Stimulated activated naive CD8-positive, alpha-beta T cell treated with anti-CD3 and anti-CD28 coated beads, Interleukin-15, amount 100 ng/mL, for 72 hours (primary cell): ENCODE measurements at regions not wholly inside any gene's neighbourhood (a gene's known extent, or its start where the extent isn't known, plus 50 kb on each side); places are given as distances from the start of the nearest gene placed in this dataset.

Experiments used
- ATAC-seq: fragments of 150-1000 bp; cut with Tn5 transposase; 2 replicates; pipeline ENCODE4 v1.10.0; 2021; ENCODE audit warnings: mild to moderate bottlenecking, moderate library complexity
- DNase-seq, 2 donors: peaks; one replicate each; pipeline ENCODE4 v3.0.0; 2021 to 2022
- H3K27ac Mint-ChIP-seq, 2 donors: one replicate each; pipeline ENCODE4 v1.8.0; 2022; ENCODE audit warnings: mild to moderate bottlenecking in 2 of 2, mixed read lengths in 2 of 2, moderate library complexity in 2 of 2
- H3K27me3 Mint-ChIP-seq: one replicate; pipeline ENCODE4 v1.8.0; 2022; ENCODE audit warnings: mixed read lengths
- H3K4me1 Mint-ChIP-seq: one replicate; pipeline ENCODE4 v1.8.0; 2022; ENCODE audit warnings: mild to moderate bottlenecking, mixed read lengths
- H3K4me3 Mint-ChIP-seq, 2 donors: one replicate each; pipeline ENCODE4 v1.8.0; 2022; ENCODE audit warnings: mild to moderate bottlenecking in 2 of 2, mixed read lengths in 2 of 2, moderate library complexity in 1 of 2
- H3K9me3 Mint-ChIP-seq, 2 donors: one replicate each; pipeline ENCODE4 v1.8.0; 2022; ENCODE audit warnings: mixed read lengths in 2 of 2

DNA sequence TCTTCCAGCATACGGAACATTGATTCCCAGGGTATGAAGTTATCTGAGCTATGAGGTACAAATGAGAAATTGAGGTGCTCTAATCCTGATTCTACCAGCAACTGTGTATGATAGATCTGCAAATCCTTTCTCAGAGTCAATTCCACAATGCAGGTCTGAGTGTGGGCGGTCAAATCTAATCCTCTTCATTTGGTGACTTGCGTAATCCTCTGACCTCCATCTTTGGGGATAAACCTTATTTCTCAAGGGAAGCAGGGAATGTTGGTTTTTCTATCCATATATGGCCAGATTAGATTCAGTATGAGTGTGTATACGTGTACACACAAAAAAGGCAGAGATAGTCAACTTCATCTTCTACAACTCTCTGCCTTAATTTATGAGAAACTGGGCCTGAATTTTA, 348.4 kb upstream of the IL12A start:
- no peaks in the 10 kb centered on the region for H3K27me3 Mint-ChIP-seq
- no peak overlapping the region for H3K27ac Mint-ChIP-seq
- H3K4me1 Mint-ChIP-seq = no peaks in the 10 kb centered on the region
- DNase-seq (no peak), ATAC-seq (no peak)
- H3K9me3 Mint-ChIP-seq = peaks cover 0 to 4% of the 10 kb centered on the region in 2 donors
- no peak overlapping the region for H3K4me3 Mint-ChIP-seq

- H3K4me3 Mint-ChIP-seq = no peak overlapping the region
- no peaks in the 10 kb centered on the region for H3K4me1 Mint-ChIP-seq
- no peaks in the 10 kb centered on the region for H3K27me3 Mint-ChIP-seq
- peaks cover 0 to 4% of the 10 kb centered on the region in 2 donors for H3K9me3 Mint-ChIP-seq
- no peak for ATAC-seq
- no peak overlapping the region for H3K27ac Mint-ChIP-seq
- no peak for DNase-seq
These were observed 345.2 kb upstream of the IL12A start for GRCh38 chr3:159643406-159643805.

GRCh38 chr3:159645874-159646273, 342.8 kb upstream of the IL12A start:
- no peak for DNase-seq
- no peak overlapping the region for H3K27ac Mint-ChIP-seq
- no peak overlapping the region for H3K4me3 Mint-ChIP-seq
- no peak for ATAC-seq
- peaks cover 0 to 4% of the 10 kb centered on the region in 2 donors for H3K9me3 Mint-ChIP-seq
- no peaks in the 10 kb centered on the region for H3K27me3 Mint-ChIP-seq
- no peaks in the 10 kb centered on the region for H3K4me1 Mint-ChIP-seq

GRCh38 chr3:159649951-159650350, 338.7 kb upstream of the IL12A start:
- H3K4me1 Mint-ChIP-seq = no peaks in the 10 kb centered on the region
- H3K27ac Mint-ChIP-seq = no peak overlapping the region
- H3K27me3 Mint-ChIP-seq = no peaks in the 10 kb centered on the region
- ATAC-seq (no peak), DNase-seq (no peak)
- H3K4me3 Mint-ChIP-seq = no peak overlapping the region
- peaks cover 8 to 10% of the 10 kb centered on the region in 2 donors for H3K9me3 Mint-ChIP-seq

DNA sequence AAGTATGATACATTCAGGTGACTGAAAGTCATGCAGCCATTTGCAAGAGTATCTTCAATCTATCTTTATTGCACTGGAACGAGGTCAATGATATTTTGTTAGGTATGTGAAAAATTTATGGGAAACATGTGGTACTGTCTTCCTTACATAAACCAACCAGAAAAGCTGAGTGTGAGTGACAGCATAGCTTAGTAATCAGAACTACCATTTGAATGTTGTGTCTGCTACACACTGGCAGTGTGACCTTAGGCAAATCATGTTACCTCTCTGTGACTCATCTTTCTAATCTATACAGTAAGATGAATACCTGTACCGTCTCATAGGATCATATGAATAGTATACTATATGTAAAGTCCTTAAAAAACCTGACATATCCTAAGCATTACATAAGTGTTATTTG, 337.9 kb upstream of the IL12A start:
- DNase-seq (no peak), ATAC-seq (no peak)
- Mint-ChIP-seq H3K27ac (no peak overlapping the region), H3K4me1 (no peaks in the 10 kb centered on the region), H3K4me3 (no peak overlapping the region), H3K9me3 (peaks cover 8 to 10% of the 10 kb centered on the region in 2 donors), H3K27me3 (no peaks in the 10 kb centered on the region)

DNA sequence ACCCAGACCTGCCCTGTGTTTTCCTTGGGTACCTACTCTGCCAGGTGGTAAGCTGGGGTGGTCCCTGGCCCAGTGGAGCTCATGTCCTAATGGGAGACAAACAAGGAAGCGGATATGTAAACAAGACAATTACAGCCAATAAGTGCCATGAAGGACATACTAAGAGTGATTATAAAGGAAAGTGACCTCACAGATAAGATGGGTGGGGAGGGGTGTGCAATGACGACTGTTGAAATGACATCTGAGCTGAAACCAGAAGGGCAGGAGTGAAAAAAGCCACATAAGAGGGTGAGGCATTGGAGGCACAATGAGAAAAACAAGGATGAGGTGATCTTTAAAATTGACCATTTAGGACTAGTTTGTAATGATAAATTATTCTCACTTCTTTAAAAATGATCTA, 336.2 kb upstream of the IL12A start:
- Mint-ChIP-seq H3K4me3 (no peak overlapping the region), H3K27ac (no peak overlapping the region), H3K4me1 (no peaks in the 10 kb centered on the region), H3K9me3 (peaks cover 8 to 10% of the 10 kb centered on the region in 2 donors), H3K27me3 (no peaks in the 10 kb centered on the region)
- DNase-seq (no peak), ATAC-seq (no peak)

GRCh38 chr3:159654183-159655134, 334.2 kb upstream of the IL12A start:
- Mint-ChIP-seq H3K4me3 (no peak overlapping the region), H3K9me3 (peaks cover 8 to 10% of the 10 kb centered on the region in 2 donors), H3K27ac (no peak overlapping the region), H3K4me1 (no peaks in the 10 kb centered on the region), H3K27me3 (no peaks in the 10 kb centered on the region)
- ATAC-seq = no peak
- no peak for DNase-seq

- Mint-ChIP-seq H3K9me3 (peaks cover 8 to 10% of the 10 kb centered on the region in 2 donors), H3K4me3 (no peak overlapping the region), H3K27me3 (no peaks in the 10 kb centered on the region), H3K4me1 (no peaks in the 10 kb centered on the region), H3K27ac (no peak overlapping the region)
- no peak for DNase-seq
- no peak for ATAC-seq
These were observed 333.4 kb upstream of the IL12A start for GRCh38 chr3:159655202-159655601.

- no peak overlapping the region for H3K4me3 Mint-ChIP-seq
- ATAC-seq (no peak), DNase-seq (no peak)
- no peaks in the 10 kb centered on the region for H3K27me3 Mint-ChIP-seq
- H3K4me1 Mint-ChIP-seq = no peaks in the 10 kb centered on the region
- H3K27ac Mint-ChIP-seq = no peak overlapping the region
- peaks cover 13 to 15% of the 10 kb centered on the region in 2 donors for H3K9me3 Mint-ChIP-seq
These were observed 331.5 kb upstream of the IL12A start for GRCh38 chr3:159657176-159657575.

DNA sequence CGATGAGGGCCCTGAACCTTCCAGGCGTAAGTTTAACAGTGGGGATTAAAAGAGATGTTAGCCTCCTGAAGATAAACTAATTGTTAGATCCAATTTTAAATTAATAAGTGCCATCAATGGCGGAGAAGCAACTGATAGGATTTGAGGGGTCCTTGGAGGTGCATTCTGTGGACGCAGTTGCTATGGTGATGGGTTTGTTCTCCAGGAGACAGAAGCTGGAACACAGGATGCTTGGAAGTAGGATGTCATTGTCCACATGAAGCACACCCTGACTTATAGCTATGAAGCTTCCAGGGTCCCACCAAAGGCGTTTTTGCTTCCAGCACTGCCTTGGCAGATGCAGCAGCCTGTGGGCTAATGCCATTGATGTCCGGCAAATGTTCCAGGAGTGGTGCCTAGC, 331.0 kb upstream of the IL12A start:
- H3K9me3 Mint-ChIP-seq = peaks cover 12 to 15% of the 10 kb centered on the region in 2 donors

DNA sequence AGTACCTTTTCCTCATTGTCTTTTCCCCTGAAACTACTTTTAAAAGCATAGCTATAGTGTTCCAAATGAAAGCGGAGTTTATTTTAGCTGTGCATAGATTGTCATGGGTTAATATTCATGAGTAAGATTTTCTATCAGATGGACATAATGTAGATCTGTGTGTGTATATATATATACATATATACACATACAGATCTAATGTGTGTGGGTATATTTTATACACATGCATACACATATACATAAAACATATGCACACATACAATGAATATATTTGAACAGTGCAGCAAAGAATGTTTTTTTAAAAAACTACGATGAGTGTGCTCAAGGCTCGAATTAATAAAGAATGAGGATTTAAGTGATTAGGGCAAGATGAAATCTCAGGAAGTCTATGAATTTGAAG, 328.3 kb upstream of the IL12A start:
- H3K27me3 Mint-ChIP-seq = no peaks in the 10 kb centered on the region
- H3K27ac Mint-ChIP-seq = no peak overlapping the region
- no peak overlapping the region for H3K4me3 Mint-ChIP-seq
- H3K9me3 Mint-ChIP-seq = peaks cover 8 to 11% of the 10 kb centered on the region in 2 donors
- no peak for ATAC-seq
- H3K4me1 Mint-ChIP-seq = no peaks in the 10 kb centered on the region
- DNase-seq = no peak

More for the DNA sequence above, 331.0 kb upstream of the IL12A start:
- Mint-ChIP-seq H3K27me3 (no peaks in the 10 kb centered on the region), H3K4me3 (no peak overlapping the region), H3K4me1 (no peaks in the 10 kb centered on the region), H3K27ac (no peak overlapping the region)
- no peak for DNase-seq
- no peak for ATAC-seq

DNA sequence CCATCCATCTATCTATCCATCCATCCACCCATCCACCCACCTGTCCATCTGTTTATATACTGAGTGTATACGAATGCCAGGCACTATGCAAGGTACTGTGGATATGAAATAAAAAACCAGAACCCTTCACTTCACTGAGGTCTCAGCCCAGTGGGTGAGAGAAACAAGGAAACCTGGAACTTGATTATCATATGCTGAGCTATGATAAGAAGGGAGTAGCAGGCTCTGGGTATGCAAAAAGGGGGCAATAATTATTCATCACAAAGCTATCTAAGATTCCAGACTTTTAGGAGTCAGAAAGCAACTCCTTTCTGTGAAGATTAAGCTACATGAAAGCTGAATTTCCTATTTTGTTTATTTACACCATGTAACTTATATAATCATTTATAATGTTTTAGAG, 327.7 kb upstream of the IL12A start:
- no peaks in the 10 kb centered on the region for H3K4me1 Mint-ChIP-seq
- ATAC-seq = no peak
- H3K27me3 Mint-ChIP-seq = no peaks in the 10 kb centered on the region
- no peak for DNase-seq
- H3K27ac Mint-ChIP-seq = no peak overlapping the region
- H3K9me3 Mint-ChIP-seq = peaks cover 8 to 11% of the 10 kb centered on the region in 2 donors
- H3K4me3 Mint-ChIP-seq = no peak overlapping the region

GRCh38 chr3:159662549-159662948, 326.1 kb upstream of the IL12A start:
- DNase-seq (no peak), ATAC-seq (no peak)
- no peak overlapping the region for H3K4me3 Mint-ChIP-seq
- no peak overlapping the region for H3K27ac Mint-ChIP-seq
- peaks cover 8 to 11% of the 10 kb centered on the region in 2 donors for H3K9me3 Mint-ChIP-seq
- no peaks in the 10 kb centered on the region for H3K4me1 Mint-ChIP-seq
- H3K27me3 Mint-ChIP-seq = no peaks in the 10 kb centered on the region

DNA sequence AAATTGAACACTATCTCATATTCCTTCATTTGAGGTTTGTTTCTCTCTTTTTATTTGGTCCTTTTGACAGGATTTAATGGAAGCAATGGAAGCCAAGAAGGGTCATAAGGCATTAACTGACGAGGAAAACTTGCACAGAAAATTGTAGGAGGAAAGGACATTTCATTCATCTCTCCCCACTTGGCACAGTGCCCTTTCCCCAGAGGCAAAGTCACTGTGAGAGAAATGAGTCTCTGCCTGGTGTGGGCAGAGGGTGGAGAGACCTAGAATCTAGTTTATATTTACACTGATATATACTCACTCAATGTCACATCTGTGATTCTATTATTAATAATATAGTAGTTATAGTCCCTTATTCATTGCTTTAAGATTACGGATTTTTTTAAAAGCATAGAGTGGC, 324.6 kb upstream of the IL12A start:
- ATAC-seq (no peak), DNase-seq (no peak)
- Mint-ChIP-seq H3K9me3 (peaks cover 8 to 11% of the 10 kb centered on the region in 2 donors), H3K27ac (no peak overlapping the region), H3K4me1 (no peaks in the 10 kb centered on the region), H3K4me3 (no peak overlapping the region), H3K27me3 (no peaks in the 10 kb centered on the region)

- Mint-ChIP-seq H3K9me3 (peaks cover 8 to 11% of the 10 kb centered on the region in 2 donors), H3K4me3 (no peak overlapping the region), H3K27me3 (no peaks in the 10 kb centered on the region), H3K27ac (no peak overlapping the region), H3K4me1 (no peaks in the 10 kb centered on the region)
- no peak for ATAC-seq
- no peak for DNase-seq
These were observed 324.0 kb upstream of the IL12A start for GRCh38 chr3:159664653-159665052.

- no peak for ATAC-seq
- H3K4me1 Mint-ChIP-seq = no peaks in the 10 kb centered on the region
- H3K9me3 Mint-ChIP-seq = peaks cover 2 to 4% of the 10 kb centered on the region in 2 donors
- no peak overlapping the region for H3K27ac Mint-ChIP-seq
- DNase-seq = no peak
- H3K27me3 Mint-ChIP-seq = no peaks in the 10 kb centered on the region
- H3K4me3 Mint-ChIP-seq = no peak overlapping the region
These were observed 321.4 kb upstream of the IL12A start for GRCh38 chr3:159667261-159667660.
